ENCODE measurements at regions not wholly inside any gene's neighbourhood (a gene's known extent, or its start where the extent isn't known, plus 50 kb on each side); places are given as distances from the start of the nearest gene placed in this dataset.

GRCh38 chr1:36582066-36582755, 99.5 kb upstream of the CSF3R start:
- H3K4me1 ChIP-seq: no peaks in the 10 kb centered on the region
- no peak overlapping the region for H3K4me3 ChIP-seq (replicated peaks in 1 of 3)
- H3K36me3 ChIP-seq: no peaks in the 10 kb centered on the region
- no peak for DNase-seq
- WGBS, 2 donors: 63 to 64% methylated on average over 9 to 10 of the region's 12 CpGs
- intact Hi-C loops (cut with DNase I): no loop called here
- TF ChIP-seq POLR2A (IDR thresholded peaks at IDR 0.05) (no peak), CTCF (IDR thresholded peaks at IDR 0.05) (no peak)
- no peaks in the 10 kb centered on the region for H3K27me3 ChIP-seq
- H3K9me3 ChIP-seq: no peaks in the 10 kb centered on the region
- H3K27ac ChIP-seq: no peak overlapping the region

- H3K27ac ChIP-seq: no peak overlapping the region
- 28 to 33% methylated on average over 5 of the region's 5 CpGs for WGBS, 2 donors
- no peak overlapping the region for H3K4me3 ChIP-seq (replicated peaks in 1 of 3)
- no peak for DNase-seq
- no peaks in the 10 kb centered on the region for H3K9me3 ChIP-seq
- TF ChIP-seq CTCF (IDR thresholded peaks at IDR 0.05) (no peak), POLR2A (IDR thresholded peaks at IDR 0.05) (no peak)
- H3K36me3 ChIP-seq: no peaks in the 10 kb centered on the region
- H3K27me3 ChIP-seq: no peaks in the 10 kb centered on the region
- intact Hi-C loops (cut with DNase I): no loop called here
- no peaks in the 10 kb centered on the region for H3K4me1 ChIP-seq
Observed at GRCh38 chr1:36580524-36580923, 97.8 kb upstream of the CSF3R start.

- 62 to 68% methylated on average over 8 of the region's 8 CpGs for WGBS, 2 donors
- no peak for DNase-seq
- Histone ChIP-seq H3K27ac (no peak overlapping the region), H3K4me3 (replicated peaks in 1 of 3) (no peak overlapping the region), H3K4me1 (no peaks in the 10 kb centered on the region), H3K27me3 (no peaks in the 10 kb centered on the region), H3K9me3 (no peaks in the 10 kb centered on the region), H3K36me3 (no peaks in the 10 kb centered on the region)
- TF ChIP-seq POLR2A (IDR thresholded peaks at IDR 0.05): no peak
- TF ChIP-seq CTCF (IDR thresholded peaks at IDR 0.05): no peak
- intact Hi-C loops (cut with DNase I): no loop called here
Observed at GRCh38 chr1:36579039-36579438, 96.3 kb upstream of the CSF3R start.

GRCh38 chr1:36576551-36577110, 93.9 kb upstream of the CSF3R start:
- WGBS, 2 donors: 47 to 52% methylated on average over 5 to 7 of the region's 7 CpGs
- Histone ChIP-seq H3K27me3 (no peaks in the 10 kb centered on the region), H3K4me3 (replicated peaks in 1 of 3) (no peak overlapping the region)

More at GRCh38 chr1:36576551-36577110, 93.9 kb upstream of the CSF3R start:
- no peaks in the 10 kb centered on the region for H3K36me3 ChIP-seq
- no peaks in the 10 kb centered on the region for H3K9me3 ChIP-seq
- intact Hi-C loops (cut with DNase I): no loop called here
- no peak for DNase-seq
- TF ChIP-seq POLR2A (IDR thresholded peaks at IDR 0.05) (no peak), CTCF (IDR thresholded peaks at IDR 0.05) (no peak)
- H3K27ac ChIP-seq: no peak overlapping the region
- no peaks in the 10 kb centered on the region for H3K4me1 ChIP-seq
